Vagina (tissue), 2 donors: ENCODE measurements at regions not wholly inside any gene's neighbourhood (a gene's known extent, or its start where the extent isn't known, plus 50 kb on each side); places are given as distances from the start of the nearest gene placed in this dataset.

Experiments used
- CTCF ChIP-seq, 3 experiments: fragments of 450-650 bp in 2 of 3; fragments of 200-600 bp in 1 of 3; sonication (generic) in 1 of 3; IDR thresholded peaks; one replicate each; pipeline ENCODE4 v1.5.1; 2017 to 2019; ENCODE audit warnings: antibody characterized with exemption in 3 of 3, mild to moderate bottlenecking in 2 of 3, moderate library complexity in 2 of 3
- POLR2A ChIP-seq, 2 donors: fragments of 450-650 bp; IDR thresholded peaks; one replicate each; pipeline ENCODE4 v1.6.1; 2017; ENCODE audit warnings: antibody characterized with exemption in 2 of 2, mild to moderate bottlenecking in 2 of 2, moderate library complexity in 2 of 2
- POLR2AphosphoS5 ChIP-seq, 2 donors: sonication (generic); formaldehyde crosslinking; IDR thresholded peaks; one replicate each; pipeline ENCODE4 v1.9.0; 2017; ENCODE audit warnings: antibody characterized with exemption in 2 of 2, mild to moderate bottlenecking in 2 of 2, low read depth in 1 of 2; ENCODE audit not compliant: insufficient read depth in 1 of 2

DNA sequence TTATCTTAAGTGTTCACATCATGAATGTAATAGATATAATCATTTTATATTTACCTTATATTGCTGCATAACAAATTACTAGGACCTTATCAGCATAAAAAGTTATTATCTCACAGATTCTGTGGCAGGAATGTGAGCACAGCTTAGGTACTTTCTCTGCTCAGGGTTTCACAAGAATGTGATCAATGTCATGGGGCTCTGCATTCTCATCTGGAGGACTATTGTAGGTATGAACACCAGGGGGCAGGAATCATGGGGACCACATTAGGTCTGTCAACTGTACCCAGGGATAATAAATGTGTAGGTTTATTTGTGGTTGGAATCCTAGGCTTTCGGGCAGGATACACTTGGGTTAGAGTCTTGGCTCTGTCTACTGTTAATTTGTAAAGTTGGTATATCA lies 519.2 kb downstream of the ARAP2 start:
- TF ChIP-seq CTCF (IDR thresholded peaks at IDR 0.05) (no peak), POLR2A (IDR thresholded peaks at IDR 0.05) (no peak), POLR2AphosphoS5 (IDR thresholded peaks at IDR 0.05; ENCODE audit: insufficient read depth in 1 of 2, low read depth in 1 of 2) (no peak)
